GM12891 (cell line): ENCODE measurements at regions not wholly inside any gene's neighbourhood (a gene's known extent, or its start where the extent isn't known, plus 50 kb on each side); places are given as distances from the start of the nearest gene placed in this dataset.

Experiments used
- PAX5 ChIP-seq: IDR thresholded peaks from 2 replicates; pipeline ENCODE4 v1.6.1; 2011; ENCODE audit warnings: low read length, moderate library complexity, mild to moderate bottlenecking; ENCODE audit not compliant: insufficient read depth, severe bottlenecking
- POLR2A ChIP-seq: IDR thresholded peaks from 2 replicates; pipeline ENCODE4 v1.6.1; 2011; ENCODE audit warnings: low read depth, low read length, control low read depth
- POLR2AphosphoS5 ChIP-seq: IDR thresholded peaks from 2 replicates; pipeline ENCODE4 v1.6.1; 2011; ENCODE audit warnings: low read depth, low read length, control low read depth
- POU2F2 ChIP-seq: IDR thresholded peaks from 2 replicates; pipeline ENCODE4 v1.6.1; 2011; ENCODE audit warnings: low read depth, mild to moderate bottlenecking, control low read depth, low read length, moderate library complexity
- SPI1 ChIP-seq: IDR thresholded peaks from 2 replicates; pipeline ENCODE4 v1.6.1; 2011; ENCODE audit warnings: low read depth, low read length, control low read depth
- TAF1 ChIP-seq: IDR thresholded peaks from 2 replicates; pipeline ENCODE4 v1.6.1; 2011; ENCODE audit warnings: low read depth, low read length, control low read depth

DNA sequence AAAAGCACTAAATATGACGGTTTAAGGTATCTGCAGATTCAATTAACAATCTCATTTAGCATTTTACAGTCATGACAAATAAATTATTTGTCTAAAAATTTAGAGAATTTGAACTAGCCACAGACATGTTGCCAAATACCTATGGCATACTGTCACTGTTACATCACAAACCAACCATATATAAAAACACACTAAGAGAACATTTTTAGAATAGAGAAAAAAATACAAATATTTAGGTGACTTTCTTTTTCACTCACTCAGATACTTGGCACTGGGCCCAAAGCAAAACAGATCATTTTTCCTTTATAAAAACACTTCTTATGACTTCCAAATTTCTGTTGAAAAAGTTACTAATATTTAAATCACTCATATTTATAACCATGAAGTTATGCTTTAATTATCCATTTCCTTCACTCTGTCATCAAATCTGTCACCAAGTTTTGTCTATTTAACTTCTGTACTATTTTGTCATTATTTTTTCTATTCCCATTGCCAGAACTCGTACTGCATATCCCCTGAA, 644.7 kb downstream of the OTOL1 start:
- TF ChIP-seq POLR2A (no peak), TAF1 (no peak), PAX5 (no peak), POLR2AphosphoS5 (no peak), SPI1 (no peak), POU2F2 (no peak)
